GM12864 (cell line): ENCODE measurements at regions not wholly inside any gene's neighbourhood (a gene's known extent, or its start where the extent isn't known, plus 50 kb on each side); places are given as distances from the start of the nearest gene placed in this dataset.
"Not testable (repeated sequence)": the region's sequence is repeated elsewhere in the genome, so short reads cannot be mapped to it uniquely, and the experiment has no call there.

Experiments
- DNase-seq: peaks from one replicate; pipeline ENCODE4 v3.0.0-alpha.2; 2011; ENCODE audit warnings: low read depth
- H3K4me3 ChIP-seq: 2 replicates; pipeline ENCODE4 v1.5.1; 2011; ENCODE audit warnings: mild to moderate bottlenecking, low read depth, low read length, control low read depth
- TF ChIP-seq, protein P1 (sequence below): IDR thresholded peaks from 2 replicates; pipeline ENCODE4 v1.5.1; 2011; ENCODE audit warnings: low read depth, mild to moderate bottlenecking, moderate library complexity, low read length, control low read depth, inconsistent platforms; ENCODE audit errors: missing control alignments

GRCh38 chr3:11898611-11899325 lies 52.1 kb upstream of the TAMM41 start:
- no peak for DNase-seq
- H3K4me3 ChIP-seq = no peak overlapping the region
- TF ChIP-seq, protein P1, sequence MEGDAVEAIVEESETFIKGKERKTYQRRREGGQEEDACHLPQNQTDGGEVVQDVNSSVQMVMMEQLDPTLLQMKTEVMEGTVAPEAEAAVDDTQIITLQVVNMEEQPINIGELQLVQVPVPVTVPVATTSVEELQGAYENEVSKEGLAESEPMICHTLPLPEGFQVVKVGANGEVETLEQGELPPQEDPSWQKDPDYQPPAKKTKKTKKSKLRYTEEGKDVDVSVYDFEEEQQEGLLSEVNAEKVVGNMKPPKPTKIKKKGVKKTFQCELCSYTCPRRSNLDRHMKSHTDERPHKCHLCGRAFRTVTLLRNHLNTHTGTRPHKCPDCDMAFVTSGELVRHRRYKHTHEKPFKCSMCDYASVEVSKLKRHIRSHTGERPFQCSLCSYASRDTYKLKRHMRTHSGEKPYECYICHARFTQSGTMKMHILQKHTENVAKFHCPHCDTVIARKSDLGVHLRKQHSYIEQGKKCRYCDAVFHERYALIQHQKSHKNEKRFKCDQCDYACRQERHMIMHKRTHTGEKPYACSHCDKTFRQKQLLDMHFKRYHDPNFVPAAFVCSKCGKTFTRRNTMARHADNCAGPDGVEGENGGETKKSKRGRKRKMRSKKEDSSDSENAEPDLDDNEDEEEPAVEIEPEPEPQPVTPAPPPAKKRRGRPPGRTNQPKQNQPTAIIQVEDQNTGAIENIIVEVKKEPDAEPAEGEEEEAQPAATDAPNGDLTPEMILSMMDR = no peak

DNA sequence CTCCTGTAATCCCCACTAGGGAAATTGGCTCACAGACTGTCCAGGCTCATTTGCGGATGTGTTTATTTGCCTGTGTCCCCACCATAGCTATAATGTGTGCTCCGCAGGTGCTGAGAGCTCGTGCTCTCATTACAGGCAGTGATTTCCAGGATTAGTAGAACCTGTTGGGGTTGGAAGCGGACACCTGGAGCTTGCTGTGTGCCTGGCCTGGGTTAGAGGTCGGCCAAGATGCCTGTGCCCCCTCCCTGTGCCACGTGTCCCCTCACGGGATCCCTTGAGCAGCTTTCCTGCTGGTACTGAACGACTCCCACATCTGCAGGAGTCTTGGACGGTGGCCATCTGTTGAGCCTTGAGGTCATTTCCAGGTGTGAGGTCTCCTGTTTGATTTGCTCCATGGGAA lies 52.7 kb upstream of the TAMM41 start:
- H3K4me3 ChIP-seq, DNase-seq: not testable (repeated sequence)

DNA sequence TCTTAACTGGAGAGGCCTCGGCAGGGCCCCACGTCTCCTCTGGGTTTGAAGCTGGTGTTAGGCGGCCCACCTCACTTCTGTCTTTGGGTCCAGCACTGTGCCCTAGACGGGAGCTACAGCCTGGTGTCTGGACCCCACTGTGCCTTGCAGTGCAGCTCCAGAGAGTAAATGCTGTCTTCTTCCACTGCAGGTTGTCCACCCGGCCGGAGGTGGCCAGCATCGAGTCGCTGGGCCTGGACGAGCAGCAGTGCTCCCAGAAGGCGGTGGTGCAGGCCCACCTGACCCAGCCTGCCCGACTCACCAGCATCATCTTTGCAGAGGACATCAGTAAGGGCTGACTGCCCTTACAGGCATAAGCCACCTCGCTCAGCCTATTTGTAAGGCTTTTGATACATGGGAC lies 53.1 kb upstream of the TAMM41 start:
- TF ChIP-seq, protein P1 = no peak
- no peak for DNase-seq
- H3K4me3 ChIP-seq = no peak overlapping the region

DNA sequence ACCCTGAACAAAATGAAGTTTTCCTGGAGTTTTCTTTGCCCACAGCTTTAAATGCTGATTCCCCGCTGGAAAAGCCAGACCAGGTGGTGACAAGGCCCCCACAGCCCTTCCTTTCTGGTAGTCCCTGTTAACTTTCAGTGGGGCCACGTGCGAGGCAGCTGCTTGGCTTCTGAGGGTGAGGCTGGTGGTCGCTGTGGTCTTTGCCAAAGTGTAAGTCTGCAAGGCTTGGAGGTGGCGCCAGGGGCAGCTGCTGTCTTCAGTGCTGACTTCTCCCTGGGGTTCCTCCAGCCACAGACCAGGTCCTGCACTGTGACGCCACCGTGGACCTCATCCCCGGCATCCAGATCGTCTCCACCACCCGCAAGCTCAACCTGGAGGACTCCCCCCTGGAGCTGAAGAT lies 54.1 kb upstream of the TAMM41 start:
- no peak for DNase-seq
- TF ChIP-seq, protein P1 = no peak
- H3K4me3 ChIP-seq = no peak overlapping the region

- no peak for DNase-seq
- H3K4me3 ChIP-seq = no peak overlapping the region
- TF ChIP-seq, protein P1 = no peak
Observed at GRCh38 chr3:11901286-11901875, 54.7 kb upstream of the TAMM41 start.

DNA sequence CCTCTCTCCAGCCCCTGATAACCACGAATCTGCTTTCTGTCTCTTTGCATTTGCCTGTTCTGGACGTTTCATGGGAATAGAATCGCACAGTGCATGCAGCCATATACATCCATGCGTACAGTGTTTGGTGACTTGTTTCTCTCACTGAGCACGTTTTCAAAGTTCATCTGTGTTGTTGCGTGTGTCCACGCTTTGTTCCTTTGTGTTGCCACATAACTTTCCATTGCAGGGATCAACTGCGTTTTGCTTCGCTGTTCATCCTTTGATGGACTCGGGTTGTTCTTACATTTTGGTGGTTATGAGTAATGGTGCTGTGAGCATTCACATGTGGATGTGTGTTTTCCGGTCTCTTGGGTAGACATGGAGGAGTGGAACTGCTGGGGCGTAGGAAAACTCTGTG lies 56.4 kb upstream of the TAMM41 start:
- TF ChIP-seq, protein P1 = no peak
- no peak for DNase-seq

GRCh38 chr3:11903447-11903846 lies 56.8 kb upstream of the TAMM41 start:
- TF ChIP-seq, protein P1 = no peak
- no peak for DNase-seq
- no peak overlapping the region for H3K4me3 ChIP-seq

More for the DNA sequence above, 56.4 kb upstream of the TAMM41 start:
- no peak overlapping the region for H3K4me3 ChIP-seq
